ENCODE measurements at regions not wholly inside any gene's neighbourhood (a gene's known extent, or its start where the extent isn't known, plus 50 kb on each side); places are given as distances from the start of the nearest gene placed in this dataset.

- Mint-ChIP-seq H3K9me3 (ENCODE audit: low read depth, unreplicated experiment) (peaks cover 10% of the 10 kb centered on the region), H3K27ac (ENCODE audit: unreplicated experiment) (no peak overlapping the region), H3K36me3 (ENCODE audit: insufficient read depth, unreplicated experiment) (no peaks in the 10 kb centered on the region), H3K4me1 (ENCODE audit: low read depth, unreplicated experiment) (no peaks in the 10 kb centered on the region), H3K27me3 (ENCODE audit: unreplicated experiment) (no peaks in the 10 kb centered on the region), H3K4me3 (ENCODE audit: low read depth, unreplicated experiment) (no peak overlapping the region)
- intact Hi-C loops (cut with micrococcal nuclease; ENCODE audit: unreplicated experiment), result no loop called here
- DNase-seq, result no peak
- CTCF ChIA-PET, result no interaction called here
- BruUV-seq (replicated peaks), result no TSS peak
- no peak for TF ChIP-seq CTCF (IDR thresholded peaks at IDR 0.05; ENCODE audit: unreplicated experiment)
Measured at GRCh38 chr11:38332046-38332445, 1734.0 kb upstream of the RAG2 start.

- H3K4me3 Mint-ChIP-seq (ENCODE audit: low read depth, unreplicated experiment), result no peak overlapping the region
- H3K27ac Mint-ChIP-seq (ENCODE audit: unreplicated experiment), result no peak overlapping the region
- H3K9me3 Mint-ChIP-seq (ENCODE audit: low read depth, unreplicated experiment), result peaks cover 6% of the 10 kb centered on the region
- no peaks in the 10 kb centered on the region for H3K36me3 Mint-ChIP-seq (ENCODE audit: insufficient read depth, unreplicated experiment)
- TF ChIP-seq CTCF (IDR thresholded peaks at IDR 0.05; ENCODE audit: unreplicated experiment), result no peak
- intact Hi-C loops (cut with micrococcal nuclease; ENCODE audit: unreplicated experiment), result no loop called here
- CTCF ChIA-PET, result no interaction called here
- no peaks in the 10 kb centered on the region for H3K4me1 Mint-ChIP-seq (ENCODE audit: low read depth, unreplicated experiment)
- H3K27me3 Mint-ChIP-seq (ENCODE audit: unreplicated experiment), result no peaks in the 10 kb centered on the region
- no TSS peak for BruUV-seq (replicated peaks)
- no peak for DNase-seq
Measured at GRCh38 chr11:38330578-38330977, 1732.5 kb upstream of the RAG2 start.

GRCh38 chr11:38323961-38324761 is 1726.1 kb upstream of the RAG2 start:
- CTCF ChIA-PET, result no interaction called here

GRCh38 chr11:38315151-38315550 is 1717.1 kb upstream of the RAG2 start:
- Mint-ChIP-seq H3K4me3 (ENCODE audit: low read depth, unreplicated experiment) (no peak overlapping the region), H3K9me3 (ENCODE audit: low read depth, unreplicated experiment) (peaks cover 11% of the 10 kb centered on the region), H3K4me1 (ENCODE audit: low read depth, unreplicated experiment) (no peaks in the 10 kb centered on the region), H3K36me3 (ENCODE audit: insufficient read depth, unreplicated experiment) (no peaks in the 10 kb centered on the region), H3K27ac (ENCODE audit: unreplicated experiment) (no peak overlapping the region), H3K27me3 (ENCODE audit: unreplicated experiment) (no peaks in the 10 kb centered on the region)
- DNase-seq, result no peak
- intact Hi-C loops (cut with micrococcal nuclease; ENCODE audit: unreplicated experiment), result no loop called here
- BruUV-seq (replicated peaks), result no TSS peak
- no peak for TF ChIP-seq CTCF (IDR thresholded peaks at IDR 0.05; ENCODE audit: unreplicated experiment)
- CTCF ChIA-PET, result no interaction called here

More at GRCh38 chr11:38323961-38324761, 1726.1 kb upstream of the RAG2 start:
- no peak for TF ChIP-seq CTCF (IDR thresholded peaks at IDR 0.05; ENCODE audit: unreplicated experiment)
- Mint-ChIP-seq H3K9me3 (ENCODE audit: low read depth, unreplicated experiment) (peaks cover 11% of the 10 kb centered on the region), H3K36me3 (ENCODE audit: insufficient read depth, unreplicated experiment) (no peaks in the 10 kb centered on the region), H3K4me3 (ENCODE audit: low read depth, unreplicated experiment) (no peak overlapping the region), H3K27ac (ENCODE audit: unreplicated experiment) (no peak overlapping the region), H3K27me3 (ENCODE audit: unreplicated experiment) (no peaks in the 10 kb centered on the region), H3K4me1 (ENCODE audit: low read depth, unreplicated experiment) (no peaks in the 10 kb centered on the region)
- intact Hi-C loops (cut with micrococcal nuclease; ENCODE audit: unreplicated experiment), result no loop called here
- no peak for DNase-seq
- BruUV-seq (replicated peaks), result no TSS peak

Data from Calu3 (cell line).